ENCODE measurements at regions not wholly inside any gene's neighbourhood (a gene's known extent, or its start where the extent isn't known, plus 50 kb on each side); places are given as distances from the start of the nearest gene placed in this dataset.

DNA sequence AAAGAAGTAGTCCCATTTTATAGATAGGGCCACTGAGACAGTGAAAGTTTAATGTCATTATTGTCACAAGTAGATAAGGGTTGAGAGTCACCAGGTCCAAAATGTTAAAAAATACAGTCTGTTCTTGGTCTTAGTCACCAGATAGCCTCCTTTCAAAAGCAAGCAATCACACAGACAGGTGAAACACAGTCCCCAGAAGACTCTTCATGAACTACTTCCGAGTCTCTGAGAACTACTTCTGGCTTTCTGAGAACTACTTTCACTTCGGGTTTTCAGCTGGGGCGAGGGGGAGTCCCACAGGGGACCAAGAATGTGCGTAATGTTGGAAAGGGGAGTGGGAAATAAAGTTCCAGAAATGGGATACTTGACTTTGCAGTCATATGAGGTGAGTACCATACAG lies 143.2 kb downstream of the HHIPL2 start:
- POLR2A ChIA-PET = no interaction called here
- no peak overlapping the region for H3K27ac Mint-ChIP-seq
- ATAC-seq = no peak
- peaks cover 9% of the 10 kb centered on the region for H3K9me3 Mint-ChIP-seq
- TF ChIP-seq ATF1 (CRISPR knock-in tag; IDR thresholded peaks at IDR 0.05) (no peak), OVOL2 (CRISPR knock-in tag; IDR thresholded peaks at IDR 0.05; ENCODE audit: borderline replicate concordance) (no peak)
- no peaks in the 10 kb centered on the region for H3K4me1 Mint-ChIP-seq
- H3K4me3 Mint-ChIP-seq = no peak overlapping the region
- DNase-seq (ENCODE audit: low spot score) = no peak
- H3K27me3 Mint-ChIP-seq (ENCODE audit: low read depth) = no peaks in the 10 kb centered on the region
- CTCF ChIA-PET = no interaction called here
- H3K36me3 Mint-ChIP-seq = no peaks in the 10 kb centered on the region

- DNase-seq (ENCODE audit: low spot score) (no peak), ATAC-seq (no peak)
- no peak for TF ChIP-seq ESRRA (CRISPR knock-in tag; IDR thresholded peaks at IDR 0.05; ENCODE audit: borderline replicate concordance)
- TF ChIP-seq ZSCAN18 (CRISPR knock-in tag; IDR thresholded peaks at IDR 0.05) = no peak
- TF ChIP-seq, protein P1, sequence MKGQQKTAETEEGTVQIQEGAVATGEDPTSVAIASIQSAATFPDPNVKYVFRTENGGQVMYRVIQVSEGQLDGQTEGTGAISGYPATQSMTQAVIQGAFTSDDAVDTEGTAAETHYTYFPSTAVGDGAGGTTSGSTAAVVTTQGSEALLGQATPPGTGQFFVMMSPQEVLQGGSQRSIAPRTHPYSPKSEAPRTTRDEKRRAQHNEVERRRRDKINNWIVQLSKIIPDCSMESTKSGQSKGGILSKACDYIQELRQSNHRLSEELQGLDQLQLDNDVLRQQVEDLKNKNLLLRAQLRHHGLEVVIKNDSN (CRISPR knock-in tag; IDR thresholded peaks at IDR 0.05) = no peak
- no peak for TF ChIP-seq ZNF423 (CRISPR knock-in tag; IDR thresholded peaks at IDR 0.05)
- TF ChIP-seq GRHL2 (CRISPR knock-in tag; IDR thresholded peaks at IDR 0.05; ENCODE audit: insufficient replicate concordance, severe bottlenecking) = no peak
- TF ChIP-seq ATF3 (CRISPR knock-in tag; conservative IDR thresholded peaks at IDR 0.05) = no peak
- TF ChIP-seq, protein P2, sequence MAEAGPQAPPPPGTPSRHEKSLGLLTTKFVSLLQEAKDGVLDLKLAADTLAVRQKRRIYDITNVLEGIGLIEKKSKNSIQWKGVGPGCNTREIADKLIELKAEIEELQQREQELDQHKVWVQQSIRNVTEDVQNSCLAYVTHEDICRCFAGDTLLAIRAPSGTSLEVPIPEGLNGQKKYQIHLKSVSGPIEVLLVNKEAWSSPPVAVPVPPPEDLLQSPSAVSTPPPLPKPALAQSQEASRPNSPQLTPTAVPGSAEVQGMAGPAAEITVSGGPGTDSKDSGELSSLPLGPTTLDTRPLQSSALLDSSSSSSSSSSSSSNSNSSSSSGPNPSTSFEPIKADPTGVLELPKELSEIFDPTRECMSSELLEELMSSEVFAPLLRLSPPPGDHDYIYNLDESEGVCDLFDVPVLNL (CRISPR knock-in tag; IDR thresholded peaks at IDR 0.05; ENCODE audit: borderline replicate concordance, low read depth) = no peak
- H3K27me3 Mint-ChIP-seq (ENCODE audit: low read depth) = no peaks in the 10 kb centered on the region
- no peaks in the 10 kb centered on the region for H3K36me3 Mint-ChIP-seq
- no peaks in the 10 kb centered on the region; the same call in 1 of the 2 replicates for H3K9me3 Mint-ChIP-seq
- CTCF ChIA-PET = interaction anchor here (1.5 kb wide), 1 partner anchor 12 kb away, joined by 3 read pairs; no protein-coding TSS in a partner anchor
- no peak overlapping the region for H3K4me3 Mint-ChIP-seq
- POLR2A ChIA-PET = no interaction called here
- H3K27ac Mint-ChIP-seq = no peak overlapping the region
- H3K4me1 Mint-ChIP-seq = no peaks in the 10 kb centered on the region
These were observed 148.7 kb downstream of the HHIPL2 start for GRCh38 chr1:222399197-222399596.

DNA sequence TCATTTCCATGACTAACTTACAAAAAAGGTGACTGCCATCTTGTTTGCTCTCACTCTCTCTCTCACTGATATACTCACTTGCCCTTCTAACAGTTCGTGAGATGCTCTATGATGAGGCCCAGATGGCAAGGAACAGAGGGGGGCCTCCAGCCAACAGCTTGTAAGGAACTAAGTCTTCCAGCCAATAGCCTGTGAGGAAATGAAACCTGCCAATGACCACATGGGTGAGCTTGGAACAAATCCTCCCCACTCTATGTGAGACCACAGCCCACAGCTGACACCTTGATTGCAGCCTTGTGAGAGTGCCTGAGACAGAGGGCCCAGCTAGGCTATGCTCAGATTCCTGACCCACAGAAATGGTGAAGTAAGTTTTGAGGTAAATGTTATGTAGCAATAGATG lies 153.7 kb downstream of the HHIPL2 start:
- ChIA-PET POLR2A (no interaction called here), CTCF (no interaction called here)
- no peaks in the 10 kb centered on the region for H3K4me1 Mint-ChIP-seq
- no peak for DNase-seq (ENCODE audit: low spot score)
- H3K36me3 Mint-ChIP-seq = no peaks in the 10 kb centered on the region
- H3K27ac Mint-ChIP-seq = no peak overlapping the region
- ATAC-seq = no peak
- H3K4me3 Mint-ChIP-seq = no peak overlapping the region
- H3K9me3 Mint-ChIP-seq = no peaks in the 10 kb centered on the region; the same call in 1 of the 2 replicates
- H3K27me3 Mint-ChIP-seq (ENCODE audit: low read depth) = no peaks in the 10 kb centered on the region; the same call in 1 of the 2 replicates
- no peak for TF ChIP-seq PRDM15 (CRISPR knock-in tag; IDR thresholded peaks at IDR 0.05)
- TF ChIP-seq CREB1 (CRISPR knock-in tag; IDR thresholded peaks at IDR 0.05) = no peak
- TF ChIP-seq TEAD4 (CRISPR knock-in tag; IDR thresholded peaks at IDR 0.05) = no peak
- no peak for TF ChIP-seq ZNF512 (CRISPR knock-in tag; IDR thresholded peaks at IDR 0.05; ENCODE audit: borderline replicate concordance)
- no peak for TF ChIP-seq IRF2 (CRISPR knock-in tag; IDR thresholded peaks at IDR 0.05; ENCODE audit: borderline replicate concordance, low read depth)
- TF ChIP-seq, protein P3, sequence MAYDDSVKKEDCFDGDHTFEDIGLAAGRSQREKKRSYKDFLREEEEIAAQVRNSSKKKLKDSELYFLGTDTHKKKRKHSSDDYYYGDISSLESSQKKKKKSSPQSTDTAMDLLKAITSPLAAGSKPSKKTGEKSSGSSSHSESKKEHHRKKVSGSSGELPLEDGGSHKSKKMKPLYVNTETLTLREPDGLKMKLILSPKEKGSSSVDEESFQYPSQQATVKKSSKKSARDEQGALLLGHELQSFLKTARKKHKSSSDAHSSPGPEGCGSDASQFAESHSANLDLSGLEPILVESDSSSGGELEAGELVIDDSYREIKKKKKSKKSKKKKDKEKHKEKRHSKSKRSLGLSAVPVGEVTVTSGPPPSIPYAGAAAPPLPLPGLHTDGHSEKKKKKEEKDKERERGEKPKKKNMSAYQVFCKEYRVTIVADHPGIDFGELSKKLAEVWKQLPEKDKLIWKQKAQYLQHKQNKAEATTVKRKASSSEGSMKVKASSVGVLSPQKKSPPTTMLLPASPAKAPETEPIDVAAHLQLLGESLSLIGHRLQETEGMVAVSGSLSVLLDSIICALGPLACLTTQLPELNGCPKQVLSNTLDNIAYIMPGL (CRISPR knock-in tag; IDR thresholded peaks at IDR 0.05) = no peak
- no peak for TF ChIP-seq SMAD4 (CRISPR knock-in tag; IDR thresholded peaks at IDR 0.05)
- TF ChIP-seq ZBTB21 (CRISPR knock-in tag; IDR thresholded peaks at IDR 0.05; ENCODE audit: borderline replicate concordance) = no peak
- no peak for TF ChIP-seq ZNF396 (CRISPR knock-in tag; IDR thresholded peaks at IDR 0.05; ENCODE audit: borderline replicate concordance)
- TF ChIP-seq ATF1 (CRISPR knock-in tag; IDR thresholded peaks at IDR 0.05) = no peak
- no peak for TF ChIP-seq SMAD3 (CRISPR knock-in tag; IDR thresholded peaks at IDR 0.05; ENCODE audit: borderline replicate concordance)

Measured in WTC11 (cell line).